Thyroid gland (tissue), 4 donors: ENCODE measurements at regions not wholly inside any gene's neighbourhood (a gene's known extent, or its start where the extent isn't known, plus 50 kb on each side); places are given as distances from the start of the nearest gene placed in this dataset.

Experiments used
- POLR2A ChIP-seq, 2 donors: fragments of 450-650 bp; IDR thresholded peaks; one replicate each; pipeline ENCODE4 v1.6.1; 2017; ENCODE audit warnings: antibody characterized with exemption in 2 of 2, mild to moderate bottlenecking in 2 of 2, moderate library complexity in 1 of 2
- TF ChIP-seq, protein P1 (sequence below), 6 experiments: fragments of 200-600 bp in 3 of 6; fragments of 450-650 bp in 3 of 6; sonication (generic) in 3 of 6; IDR thresholded peaks; one replicate each; pipeline ENCODE4 v1.5.1; 2016 to 2019; ENCODE audit warnings: antibody characterized with exemption in 6 of 6, mild to moderate bottlenecking in 2 of 6, inconsistent platforms in 1 of 6, moderate library complexity in 1 of 6

DNA sequence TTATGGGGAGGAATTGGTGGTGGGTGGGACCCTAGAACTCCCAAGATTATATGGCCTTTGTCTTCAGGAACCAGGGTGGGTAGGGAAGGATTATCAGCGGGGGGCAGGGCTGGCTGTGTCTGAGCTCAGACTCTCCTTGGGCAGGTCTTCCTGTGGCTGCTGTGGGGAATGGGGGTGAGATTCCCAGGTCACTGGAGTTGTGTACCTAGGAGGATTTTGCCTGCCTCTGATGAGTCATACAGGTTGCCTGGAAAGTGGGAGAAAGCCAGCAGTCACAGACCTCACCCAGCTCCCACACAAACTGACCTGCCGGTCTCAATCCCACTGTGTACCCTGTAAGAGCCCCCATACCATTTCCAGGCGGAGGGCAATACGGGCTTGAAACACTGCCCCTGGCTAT is 209.9 kb upstream of the CNTN3 start:
- TF ChIP-seq, protein P1, sequence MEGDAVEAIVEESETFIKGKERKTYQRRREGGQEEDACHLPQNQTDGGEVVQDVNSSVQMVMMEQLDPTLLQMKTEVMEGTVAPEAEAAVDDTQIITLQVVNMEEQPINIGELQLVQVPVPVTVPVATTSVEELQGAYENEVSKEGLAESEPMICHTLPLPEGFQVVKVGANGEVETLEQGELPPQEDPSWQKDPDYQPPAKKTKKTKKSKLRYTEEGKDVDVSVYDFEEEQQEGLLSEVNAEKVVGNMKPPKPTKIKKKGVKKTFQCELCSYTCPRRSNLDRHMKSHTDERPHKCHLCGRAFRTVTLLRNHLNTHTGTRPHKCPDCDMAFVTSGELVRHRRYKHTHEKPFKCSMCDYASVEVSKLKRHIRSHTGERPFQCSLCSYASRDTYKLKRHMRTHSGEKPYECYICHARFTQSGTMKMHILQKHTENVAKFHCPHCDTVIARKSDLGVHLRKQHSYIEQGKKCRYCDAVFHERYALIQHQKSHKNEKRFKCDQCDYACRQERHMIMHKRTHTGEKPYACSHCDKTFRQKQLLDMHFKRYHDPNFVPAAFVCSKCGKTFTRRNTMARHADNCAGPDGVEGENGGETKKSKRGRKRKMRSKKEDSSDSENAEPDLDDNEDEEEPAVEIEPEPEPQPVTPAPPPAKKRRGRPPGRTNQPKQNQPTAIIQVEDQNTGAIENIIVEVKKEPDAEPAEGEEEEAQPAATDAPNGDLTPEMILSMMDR (IDR thresholded peaks at IDR 0.05) = no peak
- no peak for TF ChIP-seq POLR2A (IDR thresholded peaks at IDR 0.05)
